GM23338 (cell line): ENCODE measurements at regions not wholly inside any gene's neighbourhood (a gene's known extent, or its start where the extent isn't known, plus 50 kb on each side); places are given as distances from the start of the nearest gene placed in this dataset.
A peak's percentile ranks its signal among the peaks of the same experiment; 100 is the strongest.

Experiments
- EZH2 ChIP-seq: fragments of 200-600 bp; sonication (generic); IDR thresholded peaks from one replicate; pipeline ENCODE4 v1.8.0; 2017; ENCODE audit warnings: antibody characterized with exemption, mild to moderate bottlenecking, low read depth; ENCODE audit not compliant: unreplicated experiment
- EZH2phosphoT487 ChIP-seq: fragments of 200-600 bp; sonication (generic); IDR thresholded peaks from one replicate; pipeline ENCODE4 v1.8.1; 2018; ENCODE audit warnings: antibody characterized with exemption; ENCODE audit not compliant: unreplicated experiment
- POLR2AphosphoS5 ChIP-seq: IDR thresholded peaks from 2 replicates; pipeline ENCODE4 v1.6.1; 2016; ENCODE audit warnings: antibody characterized with exemption, low read depth
- TF ChIP-seq, protein P1 (sequence below), 2 experiments: fragments of 200-600 bp in 1 of 2; sonication (generic) in 1 of 2; conservative IDR thresholded peaks; 2 replicates each; pipeline versions ENCODE4 v1.5.1 to v1.6.1; 2016 to 2017; ENCODE audit warnings: antibody characterized with exemption in 2 of 2, low read depth in 2 of 2, mild to moderate bottlenecking in 2 of 2, moderate library complexity in 1 of 2
- TF ChIP-seq, protein P2 (sequence below): IDR thresholded peaks from one replicate; pipeline ENCODE4 v1.6.1; 2018; ENCODE audit warnings: antibody characterized with exemption; ENCODE audit not compliant: unreplicated experiment

- TF ChIP-seq, protein P1, sequence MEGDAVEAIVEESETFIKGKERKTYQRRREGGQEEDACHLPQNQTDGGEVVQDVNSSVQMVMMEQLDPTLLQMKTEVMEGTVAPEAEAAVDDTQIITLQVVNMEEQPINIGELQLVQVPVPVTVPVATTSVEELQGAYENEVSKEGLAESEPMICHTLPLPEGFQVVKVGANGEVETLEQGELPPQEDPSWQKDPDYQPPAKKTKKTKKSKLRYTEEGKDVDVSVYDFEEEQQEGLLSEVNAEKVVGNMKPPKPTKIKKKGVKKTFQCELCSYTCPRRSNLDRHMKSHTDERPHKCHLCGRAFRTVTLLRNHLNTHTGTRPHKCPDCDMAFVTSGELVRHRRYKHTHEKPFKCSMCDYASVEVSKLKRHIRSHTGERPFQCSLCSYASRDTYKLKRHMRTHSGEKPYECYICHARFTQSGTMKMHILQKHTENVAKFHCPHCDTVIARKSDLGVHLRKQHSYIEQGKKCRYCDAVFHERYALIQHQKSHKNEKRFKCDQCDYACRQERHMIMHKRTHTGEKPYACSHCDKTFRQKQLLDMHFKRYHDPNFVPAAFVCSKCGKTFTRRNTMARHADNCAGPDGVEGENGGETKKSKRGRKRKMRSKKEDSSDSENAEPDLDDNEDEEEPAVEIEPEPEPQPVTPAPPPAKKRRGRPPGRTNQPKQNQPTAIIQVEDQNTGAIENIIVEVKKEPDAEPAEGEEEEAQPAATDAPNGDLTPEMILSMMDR (conservative IDR thresholded peaks at IDR 0.05; ENCODE audit: low read depth in 2 of 2) = no peak
- TF ChIP-seq EZH2phosphoT487 (no peak), EZH2 (no peak), POLR2AphosphoS5 (peak; percentile 28; the same call in 1 of the 2 replicates)
- TF ChIP-seq, protein P2, sequence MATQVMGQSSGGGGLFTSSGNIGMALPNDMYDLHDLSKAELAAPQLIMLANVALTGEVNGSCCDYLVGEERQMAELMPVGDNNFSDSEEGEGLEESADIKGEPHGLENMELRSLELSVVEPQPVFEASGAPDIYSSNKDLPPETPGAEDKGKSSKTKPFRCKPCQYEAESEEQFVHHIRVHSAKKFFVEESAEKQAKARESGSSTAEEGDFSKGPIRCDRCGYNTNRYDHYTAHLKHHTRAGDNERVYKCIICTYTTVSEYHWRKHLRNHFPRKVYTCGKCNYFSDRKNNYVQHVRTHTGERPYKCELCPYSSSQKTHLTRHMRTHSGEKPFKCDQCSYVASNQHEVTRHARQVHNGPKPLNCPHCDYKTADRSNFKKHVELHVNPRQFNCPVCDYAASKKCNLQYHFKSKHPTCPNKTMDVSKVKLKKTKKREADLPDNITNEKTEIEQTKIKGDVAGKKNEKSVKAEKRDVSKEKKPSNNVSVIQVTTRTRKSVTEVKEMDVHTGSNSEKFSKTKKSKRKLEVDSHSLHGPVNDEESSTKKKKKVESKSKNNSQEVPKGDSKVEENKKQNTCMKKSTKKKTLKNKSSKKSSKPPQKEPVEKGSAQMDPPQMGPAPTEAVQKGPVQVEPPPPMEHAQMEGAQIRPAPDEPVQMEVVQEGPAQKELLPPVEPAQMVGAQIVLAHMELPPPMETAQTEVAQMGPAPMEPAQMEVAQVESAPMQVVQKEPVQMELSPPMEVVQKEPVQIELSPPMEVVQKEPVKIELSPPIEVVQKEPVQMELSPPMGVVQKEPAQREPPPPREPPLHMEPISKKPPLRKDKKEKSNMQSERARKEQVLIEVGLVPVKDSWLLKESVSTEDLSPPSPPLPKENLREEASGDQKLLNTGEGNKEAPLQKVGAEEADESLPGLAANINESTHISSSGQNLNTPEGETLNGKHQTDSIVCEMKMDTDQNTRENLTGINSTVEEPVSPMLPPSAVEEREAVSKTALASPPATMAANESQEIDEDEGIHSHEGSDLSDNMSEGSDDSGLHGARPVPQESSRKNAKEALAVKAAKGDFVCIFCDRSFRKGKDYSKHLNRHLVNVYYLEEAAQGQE = no peak
Observed at GRCh38 chr2:7879483-7879835, 802.4 kb upstream of the ID2 start.
